HL-60 (cell line): ENCODE measurements at regions not wholly inside any gene's neighbourhood (a gene's known extent, or its start where the extent isn't known, plus 50 kb on each side); places are given as distances from the start of the nearest gene placed in this dataset.

Experiments
- CTCF ChIP-seq: IDR thresholded peaks from one replicate; pipeline ENCODE4 v1.5.1; 2011; ENCODE audit warnings: low read length, control low read depth, inconsistent platforms; ENCODE audit not compliant: insufficient read depth
- POLR2AphosphoS5 ChIP-seq: IDR thresholded peaks from 2 replicates; pipeline ENCODE4 v1.6.1; 2012; ENCODE audit warnings: low read depth
- REST ChIP-seq: IDR thresholded peaks from 2 replicates; pipeline ENCODE4 v1.6.1; 2012; ENCODE audit warnings: low read depth; ENCODE audit not compliant: insufficient replicate concordance

DNA sequence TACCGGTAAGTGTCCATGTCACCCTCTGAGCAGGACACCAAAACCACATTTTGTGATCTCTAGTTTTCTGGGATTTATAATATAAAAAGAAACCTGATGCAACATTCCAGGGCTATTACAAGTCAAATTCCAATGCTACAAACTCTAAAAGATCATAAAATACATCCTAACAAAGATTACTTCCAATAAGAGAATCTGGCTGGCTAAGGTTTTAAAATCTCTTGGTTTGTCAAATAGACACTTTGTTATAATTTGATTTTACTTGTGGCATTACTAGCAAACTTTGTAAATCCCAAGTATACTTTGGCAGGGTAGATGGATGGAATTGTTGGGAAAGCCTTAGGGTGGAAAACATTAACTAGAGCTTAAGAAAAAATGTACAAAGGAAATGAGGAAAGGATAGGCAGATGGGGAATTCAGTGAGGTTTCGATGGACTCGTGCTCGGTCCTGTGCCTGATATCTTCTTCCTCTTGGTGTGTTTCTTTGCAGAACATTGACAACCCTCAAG, 74.0 kb upstream of the POMP start:
- no peak for TF ChIP-seq REST
- no peak for TF ChIP-seq CTCF
- no peak for TF ChIP-seq POLR2AphosphoS5
